Left ventricle myocardium inferior (tissue), 1 donor: ENCODE measurements at regions not wholly inside any gene's neighbourhood (a gene's known extent, or its start where the extent isn't known, plus 50 kb on each side); places are given as distances from the start of the nearest gene placed in this dataset.

Experiments
- DNase-seq: peaks from one replicate; pipeline ENCODE4 v3.0.0-alpha.2; 2020
- H3K27ac ChIP-seq: fragments of 200-600 bp; replicated peaks from 2 replicates; pipeline ENCODE4 v1.8.0; 2021
- H3K27me3 ChIP-seq: fragments of 200-600 bp; 2 replicates; pipeline ENCODE4 v1.8.0; 2021; ENCODE audit warnings: low read depth
- H3K36me3 ChIP-seq: fragments of 200-600 bp; 2 replicates; pipeline ENCODE4 v1.8.0; 2021
- H3K4me1 ChIP-seq: fragments of 200-600 bp; 2 replicates; pipeline ENCODE4 v1.8.0; 2021
- H3K4me3 ChIP-seq: fragments of 200-600 bp; 2 replicates; pipeline ENCODE4 v1.8.0; 2021; ENCODE audit warnings: mild to moderate bottlenecking, moderate library complexity
- H3K9me3 ChIP-seq: fragments of 200-600 bp; replicated peaks from 2 replicates; pipeline ENCODE4 v1.8.0; 2021
- CTCF ChIP-seq: fragments of 200-600 bp; IDR thresholded peaks from 2 replicates; pipeline ENCODE4 v1.8.0; 2021; ENCODE audit warnings: antibody characterized with exemption, mild to moderate bottlenecking, borderline replicate concordance
- intact Hi-C: fragments of 100-400 bp; cut with micrococcal nuclease; formaldehyde crosslinking; loops from one replicate; pipeline ENCODE4 v1.11.0; 2022
- donor health status: DM: no; HTN: yes; CAD: no; lungs with severe emphysema.

GRCh38 chr6:134657751-134658527 lies 292.0 kb downstream of the ALDH8A1 start:
- Histone ChIP-seq H3K27me3 (no peaks in the 10 kb centered on the region), H3K27ac (no peak overlapping the region), H3K4me1 (peaks cover 9% of the 10 kb centered on the region), H3K4me3 (no peak overlapping the region), H3K9me3 (no peaks in the 10 kb centered on the region), H3K36me3 (no peaks in the 10 kb centered on the region)
- intact Hi-C loops, result no loop called here
- no peak for DNase-seq
- TF ChIP-seq CTCF, result no peak

GRCh38 chr6:134657343-134657742 lies 292.6 kb downstream of the ALDH8A1 start:
- H3K27me3 ChIP-seq, result no peaks in the 10 kb centered on the region
- no peak for TF ChIP-seq CTCF
- DNase-seq, result no peak
- no peak overlapping the region for H3K4me3 ChIP-seq
- intact Hi-C loops, result no loop called here
- H3K4me1 ChIP-seq, result peaks cover 9% of the 10 kb centered on the region
- H3K36me3 ChIP-seq, result no peaks in the 10 kb centered on the region
- no peaks in the 10 kb centered on the region for H3K9me3 ChIP-seq
- no peak overlapping the region for H3K27ac ChIP-seq

GRCh38 chr6:134654751-134655150 lies 295.1 kb downstream of the ALDH8A1 start:
- TF ChIP-seq CTCF, result no peak
- Histone ChIP-seq H3K27ac (no peak overlapping the region), H3K36me3 (no peaks in the 10 kb centered on the region), H3K27me3 (no peaks in the 10 kb centered on the region), H3K9me3 (no peaks in the 10 kb centered on the region), H3K4me3 (no peak overlapping the region), H3K4me1 (no peaks in the 10 kb centered on the region)
- no peak for DNase-seq
- intact Hi-C loops, result no loop called here

- DNase-seq, result no peak
- no peaks in the 10 kb centered on the region for H3K27me3 ChIP-seq
- intact Hi-C loops, result no loop called here
These were observed 298.4 kb downstream of the ALDH8A1 start for GRCh38 chr6:134651519-134651918.

GRCh38 chr6:134647861-134648260 lies 302.0 kb downstream of the ALDH8A1 start:
- Histone ChIP-seq H3K9me3 (no peaks in the 10 kb centered on the region), H3K4me3 (no peak overlapping the region), H3K27ac (no peak overlapping the region), H3K27me3 (no peaks in the 10 kb centered on the region), H3K36me3 (no peaks in the 10 kb centered on the region), H3K4me1 (no peaks in the 10 kb centered on the region)
- intact Hi-C loops, result no loop called here
- no peak for TF ChIP-seq CTCF
- no peak for DNase-seq

More at GRCh38 chr6:134651519-134651918, 298.4 kb downstream of the ALDH8A1 start:
- no peaks in the 10 kb centered on the region for H3K4me1 ChIP-seq
- H3K36me3 ChIP-seq, result no peaks in the 10 kb centered on the region
- H3K4me3 ChIP-seq, result no peak overlapping the region
- no peaks in the 10 kb centered on the region for H3K9me3 ChIP-seq
- no peak overlapping the region for H3K27ac ChIP-seq
- no peak for TF ChIP-seq CTCF
